Loucy (cell line): ENCODE measurements at regions not wholly inside any gene's neighbourhood (a gene's known extent, or its start where the extent isn't known, plus 50 kb on each side); places are given as distances from the start of the nearest gene placed in this dataset.

ENCODE experiments used
- H2AFZ ChIP-seq: fragments of 200-600 bp; sonication (generic); 2 replicates; pipeline ENCODE4 v1.6.0; 2016; ENCODE audit warnings: antibody characterized with exemption, mild to moderate bottlenecking, low read length, moderate library complexity
- H3F3A ChIP-seq: fragments of 200-600 bp; 2 replicates; pipeline ENCODE4 v1.6.0; 2016; ENCODE audit warnings: antibody characterized with exemption, low read depth, mild to moderate bottlenecking
- H3K27me3 ChIP-seq: fragments of 200-600 bp; sonication (generic); 2 replicates; pipeline ENCODE4 v1.6.1; 2014; ENCODE audit warnings: low read length, mild to moderate bottlenecking; ENCODE audit not compliant: insufficient read depth, poor library complexity, severe bottlenecking
- H3K36me3 ChIP-seq: fragments of 200-600 bp; sonication (generic); 2 replicates; pipeline ENCODE4 v1.6.1; 2016; ENCODE audit warnings: low read length; ENCODE audit not compliant: insufficient read depth
- H3K4me1 ChIP-seq: fragments of 200-600 bp; sonication (generic); 2 replicates; pipeline ENCODE4 v1.5.1; 2014; ENCODE audit warnings: low read length, mild to moderate bottlenecking; ENCODE audit not compliant: insufficient read depth, poor library complexity, severe bottlenecking
- H3K4me2 ChIP-seq: fragments of 200-600 bp; sonication (generic); 2 replicates; pipeline ENCODE4 v1.6.0; 2014; ENCODE audit warnings: antibody characterized with exemption, low read length, low read depth, mild to moderate bottlenecking; ENCODE audit not compliant: poor library complexity, severe bottlenecking
- H3K4me3 ChIP-seq: fragments of 200-600 bp; sonication (generic); 2 replicates; pipeline ENCODE4 v1.5.1; 2014; ENCODE audit warnings: low read length, mild to moderate bottlenecking, mixed read lengths; ENCODE audit not compliant: poor library complexity, severe bottlenecking
- H3K79me2 ChIP-seq: fragments of 200-600 bp; sonication (generic); 2 replicates; pipeline ENCODE4 v1.6.1; 2014; ENCODE audit warnings: low read length; ENCODE audit not compliant: insufficient read depth
- H3K9ac ChIP-seq: fragments of 200-600 bp; sonication (generic); 2 replicates; pipeline ENCODE4 v1.6.0; 2014; ENCODE audit warnings: mild to moderate bottlenecking, low read depth, low read length, moderate library complexity; ENCODE audit not compliant: poor library complexity, severe bottlenecking
- H3K9me2 ChIP-seq: fragments of 200-600 bp; sonication (generic); replicated peaks from 2 replicates; pipeline ENCODE4 v1.6.1; 2016; ENCODE audit warnings: low read depth, low read length, mixed read lengths
- H3K9me3 ChIP-seq: fragments of 200-600 bp; sonication (generic); 2 replicates; pipeline ENCODE4 v1.6.1; 2014; ENCODE audit warnings: mild to moderate bottlenecking, antibody characterized with exemption, low read length, low read depth; ENCODE audit not compliant: insufficient read depth
- H4K20me1 ChIP-seq: fragments of 200-600 bp; sonication (generic); 2 replicates; pipeline ENCODE4 v1.6.0; 2014; ENCODE audit warnings: antibody characterized with exemption, low read length, mild to moderate bottlenecking; ENCODE audit not compliant: insufficient read depth, poor library complexity, severe bottlenecking
- EZH2phosphoT487 ChIP-seq: fragments of 200-600 bp; IDR thresholded peaks from 2 replicates; pipeline ENCODE4 v1.6.1; 2018; ENCODE audit warnings: antibody characterized with exemption, mild to moderate bottlenecking, moderate library complexity, borderline replicate concordance
- TF ChIP-seq, protein P1 (sequence below): fragments of 200-600 bp; sonication (generic); conservative IDR thresholded peaks from 2 replicates; pipeline ENCODE4 v1.5.1; 2014; ENCODE audit warnings: mild to moderate bottlenecking, antibody characterized with exemption, low read length

- no peaks in the 10 kb centered on the region for H4K20me1 ChIP-seq
- TF ChIP-seq EZH2phosphoT487 = no peak
- TF ChIP-seq, protein P1, sequence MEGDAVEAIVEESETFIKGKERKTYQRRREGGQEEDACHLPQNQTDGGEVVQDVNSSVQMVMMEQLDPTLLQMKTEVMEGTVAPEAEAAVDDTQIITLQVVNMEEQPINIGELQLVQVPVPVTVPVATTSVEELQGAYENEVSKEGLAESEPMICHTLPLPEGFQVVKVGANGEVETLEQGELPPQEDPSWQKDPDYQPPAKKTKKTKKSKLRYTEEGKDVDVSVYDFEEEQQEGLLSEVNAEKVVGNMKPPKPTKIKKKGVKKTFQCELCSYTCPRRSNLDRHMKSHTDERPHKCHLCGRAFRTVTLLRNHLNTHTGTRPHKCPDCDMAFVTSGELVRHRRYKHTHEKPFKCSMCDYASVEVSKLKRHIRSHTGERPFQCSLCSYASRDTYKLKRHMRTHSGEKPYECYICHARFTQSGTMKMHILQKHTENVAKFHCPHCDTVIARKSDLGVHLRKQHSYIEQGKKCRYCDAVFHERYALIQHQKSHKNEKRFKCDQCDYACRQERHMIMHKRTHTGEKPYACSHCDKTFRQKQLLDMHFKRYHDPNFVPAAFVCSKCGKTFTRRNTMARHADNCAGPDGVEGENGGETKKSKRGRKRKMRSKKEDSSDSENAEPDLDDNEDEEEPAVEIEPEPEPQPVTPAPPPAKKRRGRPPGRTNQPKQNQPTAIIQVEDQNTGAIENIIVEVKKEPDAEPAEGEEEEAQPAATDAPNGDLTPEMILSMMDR = no peak
- H3K4me1 ChIP-seq = peaks cover 38% of the 10 kb centered on the region
- no peak overlapping the region for H3K4me3 ChIP-seq
- H2AFZ ChIP-seq = no peak overlapping the region
- no peaks in the 10 kb centered on the region for H3K79me2 ChIP-seq
- no peaks in the 10 kb centered on the region for H3K36me3 ChIP-seq
- no peak overlapping the region for H3K4me2 ChIP-seq
- no peaks in the 10 kb centered on the region for H3K9me2 ChIP-seq
- no peak overlapping the region for H3K9ac ChIP-seq
- H3F3A ChIP-seq = peaks cover 5% of the 10 kb centered on the region
- peaks cover 41% of the 10 kb centered on the region for H3K27me3 ChIP-seq
- no peaks in the 10 kb centered on the region for H3K9me3 ChIP-seq
Measured at GRCh38 chr2:12854001-12854530, 137.3 kb downstream of the TRIB2 start.

DNA sequence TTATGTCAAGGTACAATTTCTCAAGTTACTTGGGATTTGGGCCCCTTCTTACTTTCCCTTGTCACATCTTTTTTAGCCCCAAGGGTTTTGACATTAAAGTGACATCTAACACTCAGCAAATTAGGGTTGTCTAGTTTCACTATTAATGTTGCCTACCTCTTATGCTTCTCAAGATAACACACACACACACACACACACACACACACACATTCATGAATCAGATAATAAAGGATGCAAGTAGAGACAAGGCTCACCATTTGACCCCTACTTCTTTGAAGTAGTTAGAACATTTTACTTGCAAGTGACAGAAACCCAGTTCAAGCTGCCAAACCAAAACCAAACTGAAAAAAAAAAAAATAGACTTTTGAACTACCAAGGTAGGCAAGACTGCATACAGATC lies 138.8 kb downstream of the TRIB2 start:
- Histone ChIP-seq H3K9me2 (no peaks in the 10 kb centered on the region), H3F3A (peaks cover 5% of the 10 kb centered on the region), H3K4me1 (peaks cover 39% of the 10 kb centered on the region), H3K4me2 (no peak overlapping the region), H3K9me3 (peaks cover 14% of the 10 kb centered on the region), H3K9ac (no peak overlapping the region), H3K79me2 (no peaks in the 10 kb centered on the region), H3K36me3 (no peaks in the 10 kb centered on the region), H3K4me3 (no peak overlapping the region), H4K20me1 (no peaks in the 10 kb centered on the region), H2AFZ (no peak overlapping the region), H3K27me3 (peaks cover 40% of the 10 kb centered on the region)
- TF ChIP-seq EZH2phosphoT487 = no peak
- TF ChIP-seq, protein P1 = no peak

DNA sequence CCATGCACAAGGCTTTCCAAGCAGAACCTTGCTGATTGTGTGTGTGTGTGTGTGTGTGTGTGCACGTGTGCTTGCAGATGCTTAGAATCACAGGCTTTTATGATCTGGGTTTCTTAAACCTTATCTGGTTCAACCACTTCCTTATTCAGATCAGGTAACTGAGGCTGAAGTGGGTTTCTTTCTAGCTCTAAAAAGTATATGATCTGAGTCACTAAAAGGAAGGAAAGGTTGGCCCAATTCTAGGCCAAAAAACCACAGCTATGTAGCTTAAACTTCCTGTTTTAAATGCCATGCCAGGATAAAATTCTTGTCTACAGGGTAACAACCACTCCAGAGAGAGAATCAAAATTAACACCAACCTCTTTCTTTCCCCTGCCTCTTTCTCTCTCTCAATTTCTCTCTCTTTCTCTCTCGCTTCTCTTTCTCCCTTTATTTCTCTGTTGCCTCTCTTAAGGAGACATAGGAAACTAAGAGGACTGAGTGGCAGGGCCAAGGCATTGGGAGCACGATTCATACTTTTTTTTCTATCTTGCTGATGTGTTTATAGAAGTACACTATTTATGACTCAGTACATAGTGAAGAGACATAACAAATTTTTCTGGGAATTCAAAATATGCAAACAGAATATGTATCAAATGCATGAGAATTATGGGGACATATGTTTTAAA lies 140.3 kb downstream of the TRIB2 start:
- no peak overlapping the region for H2AFZ ChIP-seq
- peak; percentile 81 for TF ChIP-seq EZH2phosphoT487
- TF ChIP-seq, protein P1 = no peak
- H3K27me3 ChIP-seq = peaks cover 37% of the 10 kb centered on the region
- H3K4me3 ChIP-seq = peak overlapping the region; percentile 50
- peak overlapping the region; percentile 63 for H3K4me2 ChIP-seq
- peaks cover 39% of the 10 kb centered on the region for H3K4me1 ChIP-seq
- H3K79me2 ChIP-seq = no peaks in the 10 kb centered on the region
- no peak overlapping the region for H3K9ac ChIP-seq
- H4K20me1 ChIP-seq = no peaks in the 10 kb centered on the region
- H3K9me3 ChIP-seq = peaks cover 14% of the 10 kb centered on the region
- no peaks in the 10 kb centered on the region for H3K9me2 ChIP-seq
- no peaks in the 10 kb centered on the region for H3K36me3 ChIP-seq
- H3F3A ChIP-seq = peaks cover 5% of the 10 kb centered on the region
